Ishikawa (cell line): ENCODE measurements at regions not wholly inside any gene's neighbourhood (a gene's known extent, or its start where the extent isn't known, plus 50 kb on each side); places are given as distances from the start of the nearest gene placed in this dataset.

ENCODE experiments used
- CREB1 ChIP-seq: IDR thresholded peaks from 2 replicates; pipeline ENCODE4 v1.6.1; 2012; ENCODE audit warnings: low read depth
- EP300 ChIP-seq: IDR thresholded peaks from 2 replicates; pipeline ENCODE4 v1.6.1; 2012; ENCODE audit warnings: borderline replicate concordance
- MAX ChIP-seq: IDR thresholded peaks from 2 replicates; pipeline ENCODE4 v1.6.1; 2012
- NFIC ChIP-seq: IDR thresholded peaks from 2 replicates; pipeline ENCODE4 v1.6.1; 2012
- RAD21 ChIP-seq: IDR thresholded peaks from 2 replicates; pipeline ENCODE4 v1.6.1; 2012; ENCODE audit warnings: low read depth
- REST ChIP-seq: IDR thresholded peaks from 2 replicates; pipeline ENCODE4 v1.6.1; 2012; ENCODE audit warnings: low read depth, mild to moderate bottlenecking
- TAF1 ChIP-seq: IDR thresholded peaks from 2 replicates; pipeline ENCODE4 v1.6.1; 2012; ENCODE audit warnings: low read depth, mild to moderate bottlenecking
- TCF12 ChIP-seq: IDR thresholded peaks from 2 replicates; pipeline ENCODE4 v1.6.1; 2012; ENCODE audit warnings: low read depth
- YY1 ChIP-seq: IDR thresholded peaks from 2 replicates; pipeline ENCODE4 v1.6.1; 2012; ENCODE audit warnings: low read depth
- ZBTB7A ChIP-seq: IDR thresholded peaks from 2 replicates; pipeline ENCODE4 v1.6.1; 2012; ENCODE audit warnings: low read depth

GRCh38 chr6:111958534-111958933, 85.3 kb upstream of the FYN start:
- no peak for TF ChIP-seq CREB1
- TF ChIP-seq EP300, result no peak
- TF ChIP-seq REST, result no peak
- TF ChIP-seq NFIC, result no peak
- no peak for TF ChIP-seq ZBTB7A
- no peak for TF ChIP-seq TAF1
- TF ChIP-seq TCF12, result no peak
- no peak for TF ChIP-seq MAX
- TF ChIP-seq YY1, result no peak
- no peak for TF ChIP-seq RAD21
